Stimulated activated CD8-positive, alpha-beta memory T cell treated with anti-CD3 and anti-CD28 coated beads, Interleukin-4, amount 100 ng/mL, for 24 hours (primary cell): ENCODE measurements at regions not wholly inside any gene's neighbourhood (a gene's known extent, or its start where the extent isn't known, plus 50 kb on each side); places are given as distances from the start of the nearest gene placed in this dataset.

ENCODE experiments used
- DNase-seq: peaks from one replicate; pipeline ENCODE4 v3.0.0-alpha.2; 2020; ENCODE audit warnings: low read depth

GRCh38 chr9:129343424-129344375, 165.6 kb upstream of the IER5L start:
- DNase-seq = no peak

DNA sequence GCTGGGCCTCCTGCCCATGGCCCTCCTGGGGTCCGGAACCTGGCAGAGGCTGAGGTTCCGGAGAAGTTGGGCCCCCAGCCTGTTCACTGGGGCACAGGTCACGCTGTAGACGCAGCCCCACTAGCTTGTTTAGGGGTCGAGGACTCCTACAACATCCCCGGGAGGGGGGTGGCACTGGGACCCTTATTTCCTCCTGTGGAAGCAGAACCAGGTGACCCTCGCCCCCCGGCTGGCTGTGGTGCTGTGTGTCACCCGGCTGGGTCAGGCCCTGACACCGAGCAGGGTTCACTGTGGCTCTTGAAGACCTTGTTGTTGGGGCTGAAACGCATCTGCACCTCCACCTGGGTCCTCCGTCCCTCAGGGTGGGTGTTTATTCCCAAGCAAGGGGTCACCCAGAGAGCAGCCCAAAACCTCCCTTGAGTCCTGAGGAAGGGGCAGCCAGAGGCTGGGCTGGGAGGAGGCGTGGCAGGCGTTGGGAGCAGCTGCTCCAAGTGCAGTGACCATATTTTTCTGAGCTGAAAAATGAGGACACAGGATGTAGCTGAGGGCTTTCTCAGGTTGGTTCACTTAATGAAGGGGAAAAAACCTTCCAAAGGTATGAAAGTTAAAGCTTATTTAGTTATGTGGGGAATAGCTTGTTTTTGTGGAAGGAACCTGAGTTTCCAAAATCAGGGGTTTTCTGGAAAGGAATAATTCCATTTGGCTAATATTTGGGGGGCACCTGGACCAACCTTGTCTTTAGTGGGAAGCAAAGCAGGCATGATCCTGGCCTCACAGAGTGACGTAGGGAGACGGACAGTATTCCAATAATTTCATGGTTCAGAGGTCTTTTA, 164.7 kb upstream of the IER5L start:
- DNase-seq = no peak

DNA sequence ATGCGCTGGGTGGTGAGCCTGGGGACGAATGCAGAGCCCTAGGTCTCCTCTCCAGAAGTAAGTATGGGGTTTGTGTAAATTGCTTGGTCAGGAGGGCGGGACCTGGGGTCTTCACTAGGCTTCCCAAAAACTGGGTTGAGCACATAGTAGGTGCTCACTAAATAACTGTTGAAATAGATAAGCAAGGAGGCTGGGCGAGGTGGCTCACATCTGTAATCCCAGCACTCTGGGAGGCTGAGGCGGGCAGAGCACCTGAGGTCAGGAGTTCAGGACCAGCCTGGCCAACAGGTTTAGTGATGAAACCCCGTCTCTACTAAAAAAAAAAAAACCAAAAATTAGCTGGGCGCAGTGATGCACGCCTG, 163.9 kb upstream of the IER5L start:
- no peak for DNase-seq

DNA sequence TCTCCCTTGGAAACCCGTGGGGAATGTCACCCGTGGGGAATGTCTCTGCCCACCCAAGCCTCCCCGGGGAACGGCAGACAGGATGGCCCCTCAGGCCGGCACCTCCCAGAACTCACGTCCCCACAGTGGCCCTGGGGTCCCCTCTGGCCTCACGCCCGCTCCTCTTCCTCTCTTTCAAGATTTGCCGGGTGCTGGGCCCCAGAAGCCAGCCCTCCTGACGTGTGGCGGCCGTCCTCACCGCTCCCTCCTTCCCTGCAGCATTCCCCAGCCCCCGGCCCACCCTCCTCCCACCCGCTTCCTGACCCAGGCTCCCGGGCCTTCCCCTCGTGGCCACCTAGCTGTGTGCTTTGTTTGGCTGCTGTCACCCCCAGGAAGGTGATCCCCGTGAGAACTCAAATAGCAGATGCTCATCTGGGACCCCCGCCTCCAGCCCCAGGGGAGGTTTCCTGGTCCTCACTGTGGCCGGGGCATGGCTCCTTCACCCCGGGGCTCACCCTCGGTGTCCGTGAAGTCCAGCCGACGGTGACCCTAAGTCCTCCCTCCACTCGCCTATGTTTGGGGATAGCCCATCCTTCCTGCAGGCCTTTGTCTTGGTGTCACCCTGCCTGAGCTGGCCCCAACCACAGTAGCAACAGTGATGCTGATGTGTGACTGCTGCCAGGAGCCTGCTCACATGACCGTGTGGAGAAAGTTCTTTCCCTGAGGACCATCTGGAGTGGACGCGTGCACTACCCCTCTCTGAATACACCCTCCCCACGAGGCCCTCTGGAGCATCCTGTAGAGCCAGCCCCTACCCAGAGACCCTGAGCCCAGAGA, 163.3 kb upstream of the IER5L start:
- no peak for DNase-seq

GRCh38 chr9:129340427-129341170, 162.5 kb upstream of the IER5L start:
- no peak for DNase-seq

DNA sequence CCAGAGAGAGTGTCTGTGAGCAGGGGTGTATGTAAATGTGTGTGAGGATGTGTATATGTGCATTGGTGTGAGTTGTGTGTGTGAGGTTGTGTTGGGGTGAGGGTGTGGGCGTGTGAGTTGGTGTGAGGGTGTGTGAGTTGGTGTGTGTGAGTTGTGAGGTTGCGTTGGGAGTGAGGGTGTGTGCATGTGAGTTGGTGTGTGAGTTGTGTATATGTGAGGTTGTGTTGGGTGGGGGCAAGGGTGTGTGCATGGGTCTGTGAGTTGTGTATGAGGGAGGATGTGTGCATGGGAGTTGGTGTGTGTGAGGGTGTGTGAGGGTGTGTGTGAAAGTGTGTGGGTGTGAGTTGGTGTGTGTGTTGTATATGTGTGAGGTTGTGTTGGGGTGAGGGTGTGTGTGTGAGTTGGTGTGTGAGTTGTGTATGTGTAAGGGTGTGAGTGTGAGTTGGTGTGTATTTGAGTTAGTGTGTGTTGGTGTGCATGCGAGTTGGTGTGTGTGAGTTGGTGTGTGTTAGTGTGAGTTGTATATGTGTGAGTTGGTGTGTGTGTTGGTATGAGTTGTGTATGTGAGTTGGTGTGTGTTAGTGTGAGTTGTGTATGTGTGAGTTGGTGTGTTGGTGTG, 161.6 kb upstream of the IER5L start:
- DNase-seq = no peak

DNA sequence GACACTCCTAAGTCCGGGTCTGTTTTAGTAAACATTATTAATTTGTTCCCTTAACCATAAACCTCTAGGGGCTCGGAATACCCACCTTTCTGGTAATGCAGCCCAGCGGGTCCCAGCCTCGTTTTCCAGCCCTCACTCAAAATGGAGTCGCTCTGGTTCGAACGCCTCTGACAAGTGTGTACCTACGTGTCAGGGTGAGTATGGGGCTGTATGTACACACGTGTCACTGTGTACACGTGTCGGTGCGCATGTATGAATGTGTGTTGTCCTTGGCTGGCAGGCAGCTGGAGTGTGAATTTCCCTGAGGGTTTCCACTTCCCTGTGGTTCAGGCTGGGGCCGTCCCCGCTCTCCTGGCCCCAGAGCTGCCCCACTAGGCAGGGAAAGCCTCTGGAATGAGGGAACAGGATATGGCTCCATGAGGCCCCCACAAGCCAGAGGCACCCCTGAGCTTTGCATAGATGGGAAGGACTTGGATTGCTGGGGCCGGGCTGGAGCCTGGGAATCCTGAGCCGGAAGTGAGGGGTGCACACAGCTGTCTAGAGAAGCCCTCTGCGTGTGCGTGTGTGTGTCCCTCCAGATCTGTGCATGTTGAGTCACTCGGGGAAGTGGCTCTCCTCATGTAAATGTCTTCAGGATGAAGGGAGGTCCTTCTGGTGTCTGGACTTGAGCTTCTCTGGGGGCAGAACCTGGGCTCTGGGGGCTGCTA, 160.8 kb upstream of the IER5L start:
- no peak for DNase-seq

- DNase-seq = no peak
Observed at GRCh38 chr9:129337336-129338140, 159.5 kb upstream of the IER5L start.

DNA sequence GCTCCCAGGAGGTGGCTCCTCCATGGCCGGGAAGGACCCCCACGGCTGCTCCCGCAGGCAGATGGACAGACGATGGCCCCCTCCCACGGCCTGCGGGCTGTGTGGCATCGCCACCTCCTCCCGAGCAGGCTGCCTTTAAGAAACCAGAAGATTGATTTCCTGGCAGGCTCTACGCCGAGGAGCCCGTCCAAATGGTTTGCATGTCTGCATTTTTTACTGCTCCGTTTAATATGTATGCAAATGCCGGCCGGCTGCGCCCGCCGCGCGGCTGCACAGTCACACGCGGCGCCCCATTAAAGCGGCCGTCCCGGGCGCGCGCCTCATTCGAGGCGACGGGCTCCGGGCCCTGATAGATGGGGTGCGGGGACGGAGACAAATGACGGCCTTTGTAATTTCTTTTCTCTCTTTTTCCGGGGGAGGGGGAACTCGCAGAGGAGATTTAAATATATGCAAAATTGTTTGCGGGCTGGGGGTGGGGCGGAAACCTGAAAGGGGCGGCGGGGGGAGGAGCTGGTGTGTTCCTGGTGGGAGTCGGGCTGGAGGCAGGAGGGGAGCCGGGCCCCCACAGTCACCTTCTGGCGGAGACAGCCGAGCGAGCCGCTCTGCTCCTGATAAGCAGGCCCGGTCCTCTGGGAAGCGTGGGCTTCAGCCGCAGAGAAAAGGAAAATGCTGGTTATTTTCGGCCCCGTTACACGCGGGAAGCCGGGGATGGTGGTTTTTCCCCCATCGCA, 158.7 kb upstream of the IER5L start:
- DNase-seq = no peak

GRCh38 chr9:129336130-129336528, 158.1 kb upstream of the IER5L start:
- DNase-seq = no peak

DNA sequence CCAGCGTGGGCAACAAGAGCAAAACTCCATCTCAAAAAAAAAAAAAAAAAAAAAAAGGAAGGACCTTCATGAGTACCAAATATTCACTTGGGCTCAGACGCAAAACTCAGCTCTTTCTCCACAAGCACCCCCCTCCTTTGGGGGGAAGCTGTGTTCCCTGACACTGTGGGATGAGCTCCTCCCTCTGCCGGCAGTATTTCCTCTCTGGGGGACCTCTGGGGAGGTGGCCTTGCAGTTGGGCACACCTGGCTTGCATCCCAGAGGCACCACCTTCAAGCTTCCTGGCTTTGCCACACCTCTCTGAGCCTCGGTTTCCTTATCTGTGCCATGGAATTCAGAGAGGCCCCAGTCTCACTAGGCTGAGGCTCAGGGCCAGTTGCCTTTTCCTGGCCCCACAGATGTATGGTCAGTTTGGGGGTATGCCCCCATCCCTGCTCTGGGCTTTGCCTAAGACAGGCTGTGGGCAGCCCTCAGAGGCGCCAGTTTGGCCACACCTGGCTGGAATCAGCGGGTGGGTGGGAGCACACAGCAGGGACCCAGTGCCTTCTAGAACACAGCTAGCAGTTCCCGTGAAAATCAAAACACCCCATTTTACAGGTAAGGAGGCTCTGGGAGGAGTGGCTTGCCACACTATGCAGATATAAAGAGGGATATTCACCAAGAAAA, 157.5 kb upstream of the IER5L start:
- DNase-seq = no peak

DNA sequence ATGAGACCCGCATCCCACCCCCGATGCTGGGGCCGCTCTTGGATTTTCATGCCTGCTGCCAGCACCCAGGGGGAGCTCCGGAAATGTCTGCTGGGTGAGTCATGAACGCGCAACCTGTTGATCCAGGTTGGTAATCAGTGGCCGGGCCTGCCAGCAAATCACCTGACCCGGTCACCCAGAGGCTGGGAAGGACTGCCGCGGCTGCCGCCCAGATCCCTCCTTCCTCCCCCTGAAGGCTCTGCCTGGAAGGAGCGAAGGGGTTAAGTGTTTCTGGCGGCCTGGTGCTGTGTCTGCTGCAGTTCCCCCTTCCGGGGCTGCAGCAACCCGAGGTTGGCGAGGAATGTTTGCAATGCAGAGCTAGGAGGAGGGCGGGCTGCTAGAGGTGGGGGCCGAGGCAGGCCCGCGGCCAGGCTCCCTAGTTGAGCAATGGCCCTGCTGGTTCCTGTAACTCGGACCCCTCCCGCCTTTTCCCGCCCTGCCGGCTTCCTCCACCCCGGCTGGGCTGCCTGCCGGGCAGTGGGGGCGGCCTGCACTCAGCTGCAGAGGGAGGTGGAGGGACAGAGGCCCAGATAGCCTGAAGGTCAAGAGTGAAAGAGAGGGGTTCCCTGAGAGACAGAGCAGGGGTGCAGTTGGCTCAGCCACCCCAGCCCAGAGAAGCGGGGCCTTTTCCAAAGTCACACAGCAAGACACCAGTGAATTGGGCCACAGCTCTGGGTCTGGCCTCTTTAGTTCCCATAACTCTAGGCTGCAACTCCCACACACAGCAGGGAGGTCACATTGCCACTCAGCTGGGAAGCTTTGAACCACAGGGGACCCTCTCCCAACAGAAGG, 156.3 kb upstream of the IER5L start:
- no peak for DNase-seq

GRCh38 chr9:129333617-129334104, 155.6 kb upstream of the IER5L start:
- no peak for DNase-seq

DNA sequence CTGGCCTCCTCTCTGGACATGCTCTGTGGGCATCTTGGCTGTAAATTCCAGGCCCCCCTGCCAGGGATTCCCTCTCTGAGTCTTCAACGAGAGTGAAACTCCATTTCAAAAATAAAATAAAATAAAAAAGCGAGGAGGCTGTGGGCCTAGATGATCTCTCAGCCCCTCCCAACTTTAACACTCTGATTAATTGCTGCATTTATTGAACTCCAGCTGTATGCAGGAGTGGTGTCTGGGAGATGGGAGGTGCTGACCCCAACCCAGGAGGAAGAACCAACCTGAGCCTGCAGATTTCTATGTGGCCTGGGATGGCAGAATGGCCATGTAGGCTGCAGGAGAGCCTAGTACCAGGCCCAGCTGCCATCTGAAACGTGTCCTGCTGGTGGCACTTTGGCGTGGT, 154.5 kb upstream of the IER5L start:
- no peak for DNase-seq

- DNase-seq = no peak
Observed at GRCh38 chr9:129331772-129332500, 153.9 kb upstream of the IER5L start.

- DNase-seq = no peak
Observed at GRCh38 chr9:129331493-129331765, 153.4 kb upstream of the IER5L start.
